AG09309 (cell line): ENCODE measurements at regions not wholly inside any gene's neighbourhood (a gene's known extent, or its start where the extent isn't known, plus 50 kb on each side); places are given as distances from the start of the nearest gene placed in this dataset.
"Not testable (repeated sequence)": the region's sequence is repeated elsewhere in the genome, so short reads cannot be mapped to it uniquely, and the experiment has no call there.

Experiments used
- DNase-seq: peaks from one replicate; pipeline ENCODE4 v3.0.0-alpha.2; 2010; ENCODE audit warnings: low read depth
- H3K4me3 ChIP-seq: 2 replicates; pipeline ENCODE4 v1.5.1; 2011; ENCODE audit warnings: mild to moderate bottlenecking, low read depth, low read length, moderate library complexity; ENCODE audit not compliant: control insufficient read depth
- CTCF ChIP-seq: IDR thresholded peaks from 2 replicates; pipeline ENCODE4 v1.5.1; 2011; ENCODE audit warnings: mild to moderate bottlenecking, low read depth, low read length, inconsistent platforms; ENCODE audit not compliant: insufficient read depth, control insufficient read depth; ENCODE audit errors: missing control alignments

GRCh38 chr6:11851387-11851786 lies 72.8 kb upstream of the ADTRP start:
- DNase-seq: peak; percentile 83
- no peak for TF ChIP-seq CTCF

GRCh38 chr6:11848852-11849731 lies 70.5 kb upstream of the ADTRP start:
- no peak overlapping the region for H3K4me3 ChIP-seq
- TF ChIP-seq CTCF: no peak
- DNase-seq: no peak

More at GRCh38 chr6:11851387-11851786, 72.8 kb upstream of the ADTRP start:
- no peak overlapping the region for H3K4me3 ChIP-seq

GRCh38 chr6:11848346-11848651 lies 69.7 kb upstream of the ADTRP start:
- DNase-seq: no peak
- no peak for TF ChIP-seq CTCF
- H3K4me3 ChIP-seq: no peak overlapping the region

- TF ChIP-seq CTCF: no peak
- no peak overlapping the region for H3K4me3 ChIP-seq
- DNase-seq: no peak
Measured at GRCh38 chr6:11847515-11848345, 69.1 kb upstream of the ADTRP start.

GRCh38 chr6:11847068-11847467 lies 68.5 kb upstream of the ADTRP start:
- not testable (repeated sequence) for DNase-seq, H3K4me3 ChIP-seq

- TF ChIP-seq CTCF: no peak
- no peak for DNase-seq
- H3K4me3 ChIP-seq: no peak overlapping the region
Measured at GRCh38 chr6:11845664-11846577, 67.3 kb upstream of the ADTRP start.

- not testable (repeated sequence) for DNase-seq, H3K4me3 ChIP-seq
Measured at GRCh38 chr6:11842795-11843194, 64.2 kb upstream of the ADTRP start.
